ENCODE measurements at regions not wholly inside any gene's neighbourhood (a gene's known extent, or its start where the extent isn't known, plus 50 kb on each side); places are given as distances from the start of the nearest gene placed in this dataset.
"Not testable (repeated sequence)": the region's sequence is repeated elsewhere in the genome, so short reads cannot be mapped to it uniquely, and the experiment has no call there.

- DNase-seq (ENCODE audit: low read depth, low spot score): no peak
Measured at GRCh38 chr6:126204126-126204525, 135.8 kb upstream of the CENPW start.

- no peak for DNase-seq (ENCODE audit: low read depth, low spot score)
Measured at GRCh38 chr6:126204598-126204997, 135.3 kb upstream of the CENPW start.

- DNase-seq (ENCODE audit: low read depth, low spot score): no peak
Measured at GRCh38 chr6:126206504-126207246, 133.2 kb upstream of the CENPW start.

- DNase-seq (ENCODE audit: low read depth, low spot score): peak; percentile 5
Measured at GRCh38 chr6:126210398-126211075, 129.4 kb upstream of the CENPW start.

- DNase-seq (ENCODE audit: low read depth, low spot score): no peak
Measured at GRCh38 chr6:126217497-126217896, 122.4 kb upstream of the CENPW start.

GRCh38 chr6:126220901-126221300, 119.0 kb upstream of the CENPW start:
- DNase-seq (ENCODE audit: low read depth, low spot score): not testable (repeated sequence)

- DNase-seq (ENCODE audit: low read depth, low spot score): no peak
Measured at GRCh38 chr6:126227833-126228702, 111.8 kb upstream of the CENPW start.

GRCh38 chr6:126232671-126233070, 107.2 kb upstream of the CENPW start:
- DNase-seq (ENCODE audit: low read depth, low spot score): no peak

GRCh38 chr6:126233192-126233591, 106.7 kb upstream of the CENPW start:
- DNase-seq (ENCODE audit: low read depth, low spot score): no peak

- no peak for DNase-seq (ENCODE audit: low read depth, low spot score)
Measured at GRCh38 chr6:126235363-126235762, 104.6 kb upstream of the CENPW start.

- no peak for DNase-seq (ENCODE audit: low read depth, low spot score)
Measured at GRCh38 chr6:126245077-126245476, 94.8 kb upstream of the CENPW start.

- DNase-seq (ENCODE audit: low read depth, low spot score): no peak
Measured at GRCh38 chr6:126252154-126252553, 87.8 kb upstream of the CENPW start.

- no peak for DNase-seq (ENCODE audit: low read depth, low spot score)
Measured at GRCh38 chr6:126253431-126253830, 86.5 kb upstream of the CENPW start.

GRCh38 chr6:126258150-126258549, 81.8 kb upstream of the CENPW start:
- no peak for DNase-seq (ENCODE audit: low read depth, low spot score)

GRCh38 chr6:126261792-126262421, 78.0 kb upstream of the CENPW start:
- DNase-seq (ENCODE audit: low read depth, low spot score): no peak

- no peak for DNase-seq (ENCODE audit: low read depth, low spot score)
Measured at GRCh38 chr6:126264265-126264664, 75.7 kb upstream of the CENPW start.

- DNase-seq (ENCODE audit: low read depth, low spot score): no peak
Measured at GRCh38 chr6:126266664-126267063, 73.3 kb upstream of the CENPW start.

GRCh38 chr6:126267626-126268025, 72.3 kb upstream of the CENPW start:
- no peak for DNase-seq (ENCODE audit: low read depth, low spot score)

- no peak for DNase-seq (ENCODE audit: low read depth, low spot score)
Measured at GRCh38 chr6:126268092-126268491, 71.8 kb upstream of the CENPW start.

- DNase-seq (ENCODE audit: low read depth, low spot score): no peak
Measured at GRCh38 chr6:126280287-126280686, 59.6 kb upstream of the CENPW start.

GRCh38 chr6:126285871-126286365, 54.0 kb upstream of the CENPW start:
- DNase-seq (ENCODE audit: low read depth, low spot score): no peak
